Upper lobe of left lung (tissue), 4 donors: ENCODE measurements at regions not wholly inside any gene's neighbourhood (a gene's known extent, or its start where the extent isn't known, plus 50 kb on each side); places are given as distances from the start of the nearest gene placed in this dataset.

Source experiments
- POLR2A ChIP-seq, 4 donors: fragments of 450-650 bp; IDR thresholded peaks; one replicate each; pipeline ENCODE4 v1.5.1; 2016 to 2017; ENCODE audit warnings: antibody characterized with exemption in 4 of 4, mild to moderate bottlenecking in 2 of 4
- TF ChIP-seq, protein P1 (sequence below), 6 experiments: fragments of 450-650 bp in 4 of 6; fragments of 200-600 bp in 2 of 6; sonication (generic) in 2 of 6; IDR thresholded peaks; one replicate each; pipeline ENCODE4 v1.5.1; 2016 to 2019; ENCODE audit warnings: antibody characterized with exemption in 6 of 6

DNA sequence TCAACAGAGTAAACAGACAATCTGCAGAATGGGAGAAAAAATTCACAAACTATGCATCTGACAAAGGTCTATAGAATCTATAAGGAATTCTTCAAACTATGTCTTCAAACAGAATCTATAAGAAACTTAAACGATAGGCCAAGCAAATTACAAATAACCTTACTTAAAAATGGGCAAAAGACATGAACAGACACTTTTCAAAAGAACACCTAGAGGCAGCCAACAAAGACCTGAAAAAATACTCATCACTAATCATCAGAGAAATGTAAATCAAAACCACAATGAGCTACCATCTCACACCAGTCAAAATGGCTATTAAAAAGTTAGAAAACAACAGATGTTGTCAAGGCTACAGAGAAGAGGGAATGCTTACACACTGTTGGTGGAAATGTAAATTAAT, 81.3 kb downstream of the ID4 start:
- TF ChIP-seq POLR2A (IDR thresholded peaks at IDR 0.05): no peak
- TF ChIP-seq, protein P1, sequence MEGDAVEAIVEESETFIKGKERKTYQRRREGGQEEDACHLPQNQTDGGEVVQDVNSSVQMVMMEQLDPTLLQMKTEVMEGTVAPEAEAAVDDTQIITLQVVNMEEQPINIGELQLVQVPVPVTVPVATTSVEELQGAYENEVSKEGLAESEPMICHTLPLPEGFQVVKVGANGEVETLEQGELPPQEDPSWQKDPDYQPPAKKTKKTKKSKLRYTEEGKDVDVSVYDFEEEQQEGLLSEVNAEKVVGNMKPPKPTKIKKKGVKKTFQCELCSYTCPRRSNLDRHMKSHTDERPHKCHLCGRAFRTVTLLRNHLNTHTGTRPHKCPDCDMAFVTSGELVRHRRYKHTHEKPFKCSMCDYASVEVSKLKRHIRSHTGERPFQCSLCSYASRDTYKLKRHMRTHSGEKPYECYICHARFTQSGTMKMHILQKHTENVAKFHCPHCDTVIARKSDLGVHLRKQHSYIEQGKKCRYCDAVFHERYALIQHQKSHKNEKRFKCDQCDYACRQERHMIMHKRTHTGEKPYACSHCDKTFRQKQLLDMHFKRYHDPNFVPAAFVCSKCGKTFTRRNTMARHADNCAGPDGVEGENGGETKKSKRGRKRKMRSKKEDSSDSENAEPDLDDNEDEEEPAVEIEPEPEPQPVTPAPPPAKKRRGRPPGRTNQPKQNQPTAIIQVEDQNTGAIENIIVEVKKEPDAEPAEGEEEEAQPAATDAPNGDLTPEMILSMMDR (IDR thresholded peaks at IDR 0.05): no peak
